HG03108 (cell line): ENCODE measurements at regions not wholly inside any gene's neighbourhood (a gene's known extent, or its start where the extent isn't known, plus 50 kb on each side); places are given as distances from the start of the nearest gene placed in this dataset.
A peak's percentile ranks its signal among the peaks of the same experiment; 100 is the strongest.

Source experiments
- ATAC-seq: cut with Tn5 transposase; IDR thresholded peaks from one replicate; pipeline ENCODE4 v1.9.1; 2021; ENCODE audit warnings: moderate library complexity; ENCODE audit not compliant: unreplicated experiment

DNA sequence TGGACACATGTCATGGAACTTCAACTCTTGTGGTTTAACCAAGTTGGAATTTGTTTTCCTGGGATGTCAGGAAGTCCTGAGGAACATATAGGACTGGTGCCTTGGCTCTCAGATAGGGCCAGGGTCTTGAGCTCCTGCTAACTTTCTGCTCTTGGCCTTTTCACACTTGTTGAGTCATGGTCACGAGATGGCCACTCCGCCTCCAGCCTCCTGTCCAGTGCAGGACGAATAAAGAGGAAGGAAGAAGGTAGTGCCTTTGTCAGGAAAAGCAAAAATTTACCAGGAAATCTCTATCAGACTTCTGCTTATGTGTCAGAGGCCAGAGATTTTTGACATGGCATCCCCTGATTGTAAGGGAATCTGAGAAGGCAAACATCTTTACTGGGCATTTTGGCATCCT, 89.1 kb upstream of the ARHGAP20 start:
- ATAC-seq = no peak

DNA sequence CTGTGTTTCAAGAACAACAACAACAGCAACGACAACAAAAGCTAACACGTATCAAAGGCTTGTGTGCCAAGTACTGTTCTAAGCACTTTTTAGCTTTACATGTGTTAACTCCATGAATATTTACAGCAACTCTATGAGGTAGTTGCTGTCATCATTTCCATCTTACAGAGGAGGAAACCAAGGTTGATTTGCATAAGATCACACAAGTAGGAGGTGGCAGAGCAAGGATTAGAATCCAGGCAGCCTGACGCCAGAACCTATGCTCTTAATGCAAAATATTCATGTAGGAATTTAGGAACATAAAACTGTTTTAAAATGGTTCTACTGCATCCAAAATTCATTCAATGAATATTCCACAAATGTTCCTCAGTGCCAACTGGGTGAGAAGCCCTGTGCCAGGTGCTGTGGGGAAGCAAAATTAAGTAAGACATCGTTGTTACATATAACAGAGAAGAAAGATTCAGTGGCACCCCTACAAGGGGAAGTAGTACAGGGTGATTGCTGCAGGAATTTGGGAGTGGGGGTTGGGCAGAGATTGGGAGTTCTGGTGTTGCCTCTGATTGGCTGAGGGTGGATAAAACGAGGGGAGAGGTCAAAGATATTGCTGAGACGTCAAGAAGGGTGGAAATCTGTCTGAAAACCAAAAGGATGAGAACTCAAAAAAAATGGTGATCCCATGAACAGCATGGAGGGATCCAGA, 86.1 kb upstream of the ARHGAP20 start:
- no peak for ATAC-seq

DNA sequence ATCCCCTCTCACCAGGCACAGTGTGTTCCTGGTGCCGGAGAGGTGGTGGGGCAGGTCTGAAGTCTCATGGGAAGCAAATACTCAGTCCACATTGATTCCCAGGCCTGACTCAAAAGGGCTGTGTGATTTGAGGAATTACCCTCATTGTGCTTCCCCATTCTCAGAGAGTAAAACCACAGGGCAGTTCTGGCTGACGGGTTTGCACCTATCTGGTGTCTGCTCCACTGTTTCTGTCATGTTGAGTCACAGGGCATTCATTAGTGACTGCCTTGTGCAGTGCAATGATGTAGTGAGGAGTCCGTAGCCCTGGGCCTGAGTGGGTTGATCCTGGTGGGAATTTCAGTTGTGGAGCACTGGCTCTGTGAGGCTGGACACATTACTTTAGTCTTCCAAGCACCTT, 85.2 kb upstream of the ARHGAP20 start:
- peak; percentile 77 for ATAC-seq

DNA sequence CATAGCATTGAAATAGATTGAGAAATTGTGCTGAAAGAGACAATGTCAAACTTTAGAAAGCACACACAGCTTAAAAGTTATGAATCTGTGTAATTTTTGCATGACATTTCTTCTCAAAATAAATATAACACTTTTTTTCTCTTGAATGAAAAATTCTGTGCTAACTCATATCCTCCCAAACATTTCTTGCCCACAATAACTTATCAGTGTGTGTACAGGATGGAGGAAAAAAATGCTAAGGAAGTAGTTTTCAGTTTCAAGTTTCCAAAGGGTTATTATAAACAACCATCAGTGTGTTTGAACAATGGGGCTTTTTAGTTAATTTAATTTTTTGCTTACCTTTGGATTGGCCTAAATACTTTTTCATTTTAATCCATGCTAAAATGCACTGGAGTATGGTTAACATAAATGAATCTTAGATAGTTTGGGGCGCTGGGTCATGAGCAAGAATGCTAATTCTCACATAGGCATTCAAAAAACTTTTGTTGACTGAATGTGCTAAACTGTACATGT, 82.9 kb upstream of the ARHGAP20 start:
- ATAC-seq = no peak

DNA sequence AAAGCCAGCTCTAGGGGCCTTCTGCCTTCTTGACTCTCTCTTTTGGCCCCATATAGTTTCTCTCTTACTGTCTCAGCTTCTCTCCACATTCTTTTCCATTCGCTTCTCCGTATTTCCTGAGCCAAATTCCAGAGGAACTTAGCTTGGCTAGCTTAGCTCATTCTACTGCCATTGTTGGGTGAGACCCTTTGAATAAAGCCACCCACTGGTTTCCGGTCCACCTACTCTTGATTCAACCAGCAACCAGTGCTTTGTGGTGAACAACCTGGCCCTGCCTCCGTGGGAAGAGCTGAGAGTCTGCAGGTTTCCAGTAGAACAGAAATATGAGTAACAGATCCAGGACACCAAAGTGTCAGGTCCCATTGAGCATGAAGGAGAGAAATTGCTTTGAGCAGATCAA, 81.3 kb upstream of the ARHGAP20 start:
- no peak for ATAC-seq

DNA sequence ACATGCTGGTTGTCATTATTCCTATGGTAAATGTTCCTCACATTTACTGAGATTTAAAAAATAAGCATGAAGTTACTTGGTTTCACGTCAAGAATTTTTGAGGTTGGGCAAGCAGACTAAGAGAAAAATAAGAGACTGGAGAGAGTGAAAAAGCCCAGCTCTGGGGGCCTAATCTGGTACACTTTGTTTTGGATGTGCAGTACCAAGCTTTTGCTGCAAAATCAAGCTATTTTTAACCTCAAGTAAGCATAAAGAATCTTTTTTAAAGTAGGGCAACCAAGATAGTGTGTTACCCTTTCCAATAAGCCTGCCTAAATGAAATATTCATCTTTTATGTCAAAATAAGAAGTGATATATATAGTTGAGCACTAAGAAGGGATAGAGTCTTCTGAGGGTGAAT, 79.4 kb upstream of the ARHGAP20 start:
- no peak for ATAC-seq

DNA sequence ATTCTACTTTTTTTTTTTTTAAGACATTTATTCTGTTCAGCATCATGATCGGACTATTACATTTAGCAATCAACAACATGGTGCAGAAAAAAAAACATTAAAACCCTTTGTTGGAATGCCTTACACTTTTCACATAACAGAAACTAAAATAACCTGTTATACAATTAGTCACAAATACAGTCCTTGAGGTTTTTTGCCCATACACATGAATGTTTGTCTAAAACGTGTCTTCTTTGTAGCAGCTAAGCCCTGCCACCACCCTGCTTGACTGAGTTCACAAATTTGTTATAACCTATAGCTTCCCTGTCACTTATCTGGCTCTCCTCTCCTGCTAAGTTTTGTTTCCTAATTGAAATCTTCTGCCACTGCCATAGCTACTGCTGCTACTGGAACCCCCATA, 75.4 kb upstream of the ARHGAP20 start:
- no peak for ATAC-seq

DNA sequence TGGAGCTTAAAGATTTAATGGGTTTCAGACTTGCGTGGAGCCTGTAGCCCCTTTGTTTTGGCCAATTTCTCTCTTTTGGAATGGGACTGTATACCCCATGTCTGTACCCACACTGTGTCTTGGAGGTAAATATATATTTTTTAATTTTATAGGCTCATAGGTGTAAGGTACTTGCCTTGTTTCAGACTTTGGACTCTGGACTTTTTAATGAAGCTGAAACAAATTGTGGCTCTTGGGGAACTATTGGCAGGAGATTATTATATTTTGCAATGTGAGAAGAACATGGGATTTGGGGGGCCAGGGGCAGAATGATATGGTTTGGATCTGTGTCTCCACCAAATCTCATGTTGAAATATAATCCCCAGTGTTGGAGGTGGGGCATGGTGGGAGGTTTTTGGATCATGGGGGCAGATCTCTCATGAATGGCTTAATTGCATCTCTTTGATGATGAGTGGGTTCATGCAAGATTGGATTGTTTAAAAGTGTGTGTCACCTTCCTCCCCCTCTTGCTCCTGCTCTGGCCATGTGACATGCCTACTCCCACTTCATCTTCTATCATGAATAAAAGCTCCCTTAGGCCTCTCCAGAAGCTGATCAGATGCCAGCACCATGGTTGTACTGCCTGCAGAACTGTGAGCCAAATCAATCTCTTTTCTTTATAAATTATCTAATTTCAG, 74.1 kb upstream of the ARHGAP20 start:
- ATAC-seq = no peak

DNA sequence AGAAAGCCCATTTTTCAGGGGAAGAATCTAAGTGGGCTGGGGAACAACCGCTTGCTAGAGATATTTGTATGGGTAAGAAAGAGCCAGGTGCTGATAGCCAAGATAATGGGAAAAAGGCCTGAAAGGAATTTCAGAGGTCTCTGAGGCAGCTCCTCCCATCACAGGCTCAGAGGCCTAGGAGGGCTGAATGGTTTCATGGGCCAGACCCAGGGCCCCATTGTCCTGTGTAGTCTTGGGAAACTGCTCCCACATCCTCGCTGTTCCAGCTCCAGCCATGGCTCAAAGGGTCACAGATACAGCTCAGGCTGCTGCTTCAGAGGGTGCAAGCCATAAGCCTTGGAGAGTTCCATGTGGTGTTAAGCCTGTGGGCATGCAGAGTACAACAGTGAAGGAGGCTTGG, 73.2 kb upstream of the ARHGAP20 start:
- ATAC-seq = no peak

DNA sequence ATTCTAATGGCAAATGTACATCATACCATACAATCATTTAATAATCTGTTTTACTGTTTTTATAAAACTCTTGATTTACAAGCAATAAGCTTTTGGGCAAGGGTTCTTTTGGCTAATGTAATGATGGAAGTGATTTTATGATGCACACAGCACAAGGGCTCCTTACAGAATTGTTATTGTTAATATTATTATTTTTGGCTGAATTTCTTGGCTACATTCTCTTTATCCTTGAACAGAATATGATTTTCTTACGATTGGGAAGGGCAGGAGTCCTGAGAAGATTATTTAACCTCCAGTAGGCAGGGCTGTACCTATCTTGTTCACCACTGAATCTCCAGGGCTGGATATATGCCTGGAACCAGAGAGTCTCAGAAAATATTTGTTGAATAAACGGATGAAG, 70.4 kb upstream of the ARHGAP20 start:
- no peak for ATAC-seq

DNA sequence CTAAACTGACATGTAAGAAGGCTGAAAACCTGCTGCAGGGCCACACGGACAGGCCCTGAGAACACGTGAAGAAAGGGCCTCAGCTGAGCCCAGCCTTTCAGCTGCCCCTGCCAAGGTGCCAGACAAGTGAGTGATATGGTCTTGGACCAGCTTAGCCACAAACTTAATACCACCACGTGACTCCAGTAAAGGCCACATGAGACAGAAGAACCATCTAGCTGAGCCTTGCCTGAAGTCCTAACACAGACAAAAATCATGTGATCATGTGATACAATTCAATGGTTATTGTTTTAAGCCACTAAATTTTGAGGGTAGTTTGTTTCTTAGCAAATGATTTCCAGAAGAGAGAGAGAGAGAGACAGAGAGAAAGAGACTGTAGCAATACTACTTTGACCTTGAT, 66.9 kb upstream of the ARHGAP20 start:
- no peak for ATAC-seq

DNA sequence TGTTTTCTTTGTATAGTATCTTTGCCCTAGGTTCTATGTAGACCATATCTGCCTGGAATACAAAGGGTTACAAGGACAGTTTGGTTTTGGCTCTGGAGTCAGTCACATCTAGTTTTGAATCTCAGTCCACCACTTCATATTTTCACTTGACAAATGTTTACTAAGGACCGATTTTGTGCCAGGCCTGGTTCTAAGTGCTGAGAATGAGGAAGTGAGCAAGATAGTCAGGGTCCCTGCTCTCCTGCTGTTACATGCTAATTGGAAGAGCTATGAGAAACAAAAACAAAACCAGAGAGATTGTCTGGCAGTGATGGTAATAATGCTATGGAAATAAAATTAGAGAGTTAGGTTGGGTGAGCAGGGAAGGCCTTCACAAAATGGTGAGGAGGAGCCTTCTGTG, 66.1 kb upstream of the ARHGAP20 start:
- no peak for ATAC-seq

DNA sequence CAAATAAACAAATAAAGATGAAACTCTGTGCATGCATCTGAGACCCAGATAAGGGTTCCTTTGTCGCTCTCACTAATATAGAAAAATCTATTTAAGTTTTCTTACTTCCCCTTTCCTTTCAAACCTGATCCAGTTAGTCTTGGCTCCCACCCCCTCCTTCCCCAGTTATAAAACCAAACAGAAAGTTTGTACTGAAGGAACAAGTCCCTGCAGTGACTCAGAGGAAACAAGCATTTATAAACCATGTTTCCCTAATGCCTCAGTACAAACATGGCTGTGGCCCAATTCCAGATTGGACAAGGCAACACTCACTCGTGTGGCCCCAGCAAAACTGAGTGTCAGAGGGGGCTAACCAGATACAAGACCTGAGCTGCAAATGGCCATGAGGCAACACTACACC, 65.5 kb upstream of the ARHGAP20 start:
- no peak for ATAC-seq

DNA sequence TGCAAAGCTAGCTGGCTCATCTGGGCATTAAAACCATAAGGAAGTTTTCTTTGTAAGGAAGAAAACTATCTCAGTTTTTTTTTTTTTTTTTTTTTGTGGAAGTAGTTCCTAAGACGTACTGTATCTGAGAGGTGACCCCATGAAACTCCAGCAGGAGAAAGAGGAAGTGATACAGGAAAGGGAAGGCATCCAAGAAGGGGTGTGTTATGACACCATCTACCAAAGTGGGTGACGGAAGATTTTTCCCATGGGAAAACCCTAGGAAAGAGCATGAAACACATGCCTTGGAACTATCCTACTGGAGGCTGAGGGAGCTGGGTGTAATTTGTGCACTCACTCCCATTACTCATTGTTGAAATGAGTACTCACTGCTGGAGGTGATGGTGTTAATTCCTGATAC, 63.8 kb upstream of the ARHGAP20 start:
- ATAC-seq = no peak

DNA sequence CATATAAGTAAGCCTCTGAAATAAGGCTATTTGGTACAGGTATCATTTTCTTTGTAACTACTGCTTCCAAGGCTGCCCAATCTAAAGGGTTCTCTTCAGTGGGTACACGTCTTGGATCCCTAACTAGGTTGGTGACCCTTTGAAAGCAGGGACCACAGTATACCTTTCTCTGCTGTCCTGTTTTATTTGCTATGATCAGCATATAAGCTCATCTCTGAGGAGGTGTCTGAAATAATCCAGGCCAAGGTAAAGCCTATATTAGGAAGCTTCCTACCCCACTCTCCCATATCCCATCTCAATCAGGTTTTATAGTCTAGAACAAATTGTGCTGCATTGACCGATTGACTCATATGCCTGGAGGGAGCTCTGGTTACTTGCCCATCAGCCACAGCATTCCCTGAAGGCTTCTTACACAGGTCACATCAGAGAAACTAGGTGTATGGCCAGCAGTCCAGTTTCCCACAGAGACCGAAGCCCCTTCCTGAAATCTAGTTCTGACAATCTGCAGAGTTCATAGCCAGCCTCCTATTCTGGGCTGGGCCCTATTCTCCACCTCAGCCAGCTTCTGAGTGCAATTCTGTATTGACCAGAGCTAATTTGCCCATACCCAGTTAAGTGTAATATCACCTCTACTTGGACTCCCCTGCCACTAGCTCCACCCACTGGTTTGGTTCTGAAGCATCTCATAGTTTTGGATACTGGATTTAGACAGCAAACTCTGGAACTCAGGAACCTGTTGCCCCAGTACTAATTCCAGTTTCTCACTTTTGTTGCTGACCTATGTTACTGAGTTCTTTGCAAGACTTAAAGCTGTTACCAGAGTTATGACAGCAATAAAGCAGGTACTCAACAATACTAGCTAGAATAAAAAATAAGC, 62.1 kb upstream of the ARHGAP20 start:
- no peak for ATAC-seq

DNA sequence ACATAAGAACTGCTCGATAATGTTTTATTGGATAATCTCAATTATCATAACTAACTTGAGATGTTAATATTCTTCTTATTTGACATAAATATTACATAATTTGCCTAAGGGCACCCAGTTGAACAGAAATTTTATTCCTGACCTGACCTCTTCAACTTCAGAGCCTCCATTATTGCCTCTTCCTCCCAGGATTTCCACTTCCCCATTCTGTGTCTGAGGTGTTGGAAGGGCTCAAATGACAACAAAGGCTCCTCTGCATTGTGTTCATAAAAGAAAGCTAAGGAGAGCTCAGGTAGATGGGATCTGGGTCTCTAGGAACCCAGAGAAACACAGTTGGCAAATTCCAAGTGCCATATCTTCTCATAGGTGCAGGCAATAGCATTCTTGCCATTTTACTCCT, 61.2 kb upstream of the ARHGAP20 start:
- ATAC-seq = no peak

DNA sequence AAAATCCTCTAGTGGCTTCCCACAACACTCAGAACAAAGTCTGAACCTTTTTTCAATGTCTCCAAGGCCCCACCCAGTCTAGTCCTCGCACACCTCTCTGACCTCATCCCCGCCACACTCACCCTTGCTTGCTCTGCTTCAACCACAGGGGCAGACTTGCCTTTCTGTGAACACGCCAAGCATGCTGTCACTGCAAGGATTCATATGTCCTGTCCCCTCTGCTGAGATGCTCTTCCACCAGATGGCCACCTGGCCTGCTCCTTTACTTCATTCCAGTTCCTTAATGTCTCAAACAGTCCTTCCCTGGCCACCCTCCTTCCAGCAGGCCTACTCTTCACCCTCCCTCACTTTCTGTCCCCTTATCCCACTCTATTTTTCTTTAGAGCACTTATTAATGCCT, 60.6 kb upstream of the ARHGAP20 start:
- no peak for ATAC-seq

DNA sequence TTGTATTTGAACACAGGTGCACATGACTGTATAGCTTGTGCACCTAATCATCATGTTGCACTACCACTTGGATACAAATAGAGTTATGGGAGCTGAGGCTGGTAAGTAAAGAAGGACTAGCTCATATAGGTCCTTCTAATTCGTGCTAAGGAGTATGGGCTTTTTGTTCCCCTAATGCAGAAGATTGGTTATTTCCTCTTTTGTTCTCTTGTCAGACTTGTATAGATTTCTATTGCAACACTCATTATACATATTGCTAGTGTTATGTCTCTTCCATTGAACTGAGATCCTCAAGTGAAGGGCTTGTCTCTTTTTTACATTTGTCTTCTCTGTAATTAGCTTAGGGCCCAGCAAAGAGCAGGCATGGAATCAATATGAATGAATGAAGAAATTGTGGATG, 54.1 kb upstream of the ARHGAP20 start:
- no peak for ATAC-seq

DNA sequence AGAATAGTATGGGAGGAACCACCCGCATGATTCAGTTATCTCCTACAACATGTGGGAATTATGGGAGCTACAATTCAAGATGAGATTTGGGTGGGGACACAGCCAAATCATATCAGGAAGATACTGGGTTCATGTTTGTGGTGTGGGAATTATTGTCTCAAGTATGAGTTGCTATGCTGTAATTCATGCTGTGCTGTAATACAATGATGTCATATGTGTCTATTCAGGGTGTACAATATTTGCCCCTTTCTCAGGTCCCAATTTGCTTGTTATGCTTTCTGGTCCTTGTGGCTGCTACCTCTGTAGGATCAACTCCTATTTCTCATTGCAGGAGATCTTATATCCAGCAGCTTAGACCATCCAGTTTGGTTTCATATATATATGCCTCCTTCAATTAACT, 52.2 kb upstream of the ARHGAP20 start:
- no peak for ATAC-seq

DNA sequence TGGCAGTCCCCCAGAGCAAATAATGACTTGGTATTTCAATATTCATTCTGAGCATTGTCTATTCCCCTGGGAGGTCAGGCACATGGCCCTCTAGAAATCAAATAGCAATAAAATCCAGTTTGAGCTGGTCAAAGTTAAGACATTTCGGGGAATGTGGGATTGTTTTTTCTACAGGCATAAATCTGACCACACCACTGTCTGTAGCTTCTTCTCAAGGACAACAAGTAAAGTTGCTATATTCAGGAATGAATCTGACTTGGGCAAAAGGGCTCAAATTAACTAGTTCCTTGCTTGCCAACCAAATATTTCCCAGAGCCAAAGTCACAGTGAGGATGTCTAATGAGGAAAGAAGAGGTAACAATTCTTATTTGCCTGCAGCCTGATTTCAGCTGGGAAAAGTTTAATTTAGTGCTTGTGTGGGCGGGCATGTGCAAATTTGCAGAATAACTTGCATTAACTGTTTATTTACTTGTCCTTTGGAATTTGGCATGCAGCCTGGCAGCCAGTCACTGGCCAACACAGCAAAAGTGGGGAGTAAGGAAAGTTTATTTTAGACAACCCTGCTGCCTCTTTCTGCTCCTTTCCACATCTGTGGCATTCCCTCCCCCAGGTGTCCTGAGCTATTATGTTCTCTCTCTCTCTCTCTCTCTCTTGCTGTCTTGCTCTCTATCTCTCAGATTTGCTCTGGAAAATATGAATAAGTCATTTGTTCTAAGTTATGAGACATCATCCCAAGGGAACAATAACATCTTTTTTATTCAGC, 51.2 kb upstream of the ARHGAP20 start:
- no peak for ATAC-seq

DNA sequence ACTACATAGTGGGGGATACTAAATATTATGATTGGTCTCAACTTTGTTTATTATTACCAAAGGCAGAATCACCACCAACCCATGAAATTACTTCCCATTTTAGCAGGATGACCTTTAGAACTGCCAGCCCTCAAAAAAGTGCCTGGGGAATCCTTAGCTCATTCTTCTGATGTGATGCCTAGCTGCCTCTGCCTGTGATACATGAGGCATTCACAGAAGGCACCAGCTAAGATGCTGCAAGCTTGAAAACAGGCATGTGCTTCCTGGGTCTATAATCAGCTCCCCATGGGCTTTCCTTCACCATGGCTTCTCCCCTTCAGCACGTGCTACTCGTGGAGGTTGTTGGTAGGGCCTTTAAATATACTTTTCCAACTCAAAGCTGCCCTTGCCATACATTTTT, 50.4 kb upstream of the ARHGAP20 start:
- no peak for ATAC-seq
